GM18951 (cell line): ENCODE measurements at regions not wholly inside any gene's neighbourhood (a gene's known extent, or its start where the extent isn't known, plus 50 kb on each side); places are given as distances from the start of the nearest gene placed in this dataset.

Source experiments
- POLR2A ChIP-seq: IDR thresholded peaks from 4 replicates; pipeline ENCODE4 v1.6.1; 2011; ENCODE audit warnings: mild to moderate bottlenecking; ENCODE audit not compliant: insufficient read length, insufficient read depth; ENCODE audit errors: extremely low read depth
- in situ Hi-C: fragments of 300-500 bp; cut with MboI; formaldehyde crosslinking; loops from one replicate; pipeline ENCODE4 v1.12.0; 2022; ENCODE audit warnings: low sequenced_read_pairs, mixed read lengths, inconsistent platforms; ENCODE audit not compliant: unreplicated experiment

DNA sequence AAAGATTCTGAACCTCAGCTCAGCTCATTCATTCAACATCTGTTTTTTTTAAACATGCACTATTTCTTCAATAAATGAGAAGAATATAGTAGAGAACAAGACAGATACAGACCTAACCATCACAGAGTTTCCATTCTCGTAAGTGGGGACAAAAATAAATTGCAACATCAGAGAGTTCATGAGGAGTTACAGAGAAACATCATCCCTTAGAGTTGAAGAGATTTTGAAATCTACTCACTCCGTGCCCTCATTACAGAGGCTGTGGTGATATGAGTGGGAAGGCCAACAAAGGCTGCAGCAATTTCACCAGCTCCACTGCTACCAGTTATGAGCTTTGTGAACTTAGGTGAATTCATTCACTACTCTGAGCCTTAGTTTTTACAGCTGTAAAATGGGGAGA, 399.3 kb downstream of the BCL11A start:
- in situ Hi-C loops: no loop called here
- no peak for TF ChIP-seq POLR2A

GRCh38 chr2:60152226-60152833, 401.1 kb downstream of the BCL11A start:
- in situ Hi-C loops: no loop called here
- no peak for TF ChIP-seq POLR2A

- in situ Hi-C loops: no loop called here
- no peak for TF ChIP-seq POLR2A
Observed at GRCh38 chr2:60149176-60149575, 404.3 kb downstream of the BCL11A start.

DNA sequence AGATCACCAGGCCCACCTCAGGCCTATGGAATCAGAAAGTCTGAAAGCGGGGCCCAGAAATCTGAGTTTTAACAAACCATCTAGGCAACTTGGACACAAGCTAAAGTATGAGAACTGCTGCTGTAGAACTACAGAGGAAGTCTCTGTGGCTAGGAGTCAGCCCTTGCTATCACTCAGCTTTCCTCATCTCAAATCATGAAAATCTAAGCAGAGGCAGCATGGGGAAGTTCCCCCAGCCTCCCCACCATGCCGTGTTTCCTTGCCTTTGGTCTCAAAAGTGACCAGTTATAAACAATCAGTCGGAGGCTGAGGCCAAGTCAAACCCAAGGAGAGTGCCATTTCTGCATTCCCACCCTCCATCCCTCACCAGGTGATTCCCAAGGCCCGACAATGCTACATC, 404.7 kb downstream of the BCL11A start:
- TF ChIP-seq POLR2A: no peak
- in situ Hi-C loops: no loop called here

DNA sequence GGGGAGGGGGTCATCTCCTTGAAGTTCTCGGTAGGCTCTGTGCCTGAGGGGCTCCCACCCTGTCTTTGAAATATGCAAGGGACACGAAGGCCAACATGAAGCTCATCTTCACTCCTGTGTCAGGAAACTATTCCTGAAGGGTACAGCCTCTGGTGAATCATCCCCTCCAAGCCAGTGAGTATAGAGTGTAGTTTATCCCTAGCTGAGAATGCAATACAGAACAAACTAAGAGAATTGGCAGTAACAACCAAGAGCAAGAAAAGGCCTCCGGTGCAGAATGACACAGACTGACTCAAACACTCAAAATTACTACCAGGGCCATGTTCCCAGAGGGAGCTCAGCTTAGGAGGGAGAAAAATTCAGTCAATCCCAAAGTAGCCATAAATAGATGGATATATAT, 413.3 kb downstream of the BCL11A start:
- in situ Hi-C loops: no loop called here
- no peak for TF ChIP-seq POLR2A

- in situ Hi-C loops: no loop called here
- TF ChIP-seq POLR2A: no peak
Observed at GRCh38 chr2:60136913-60137312, 416.5 kb downstream of the BCL11A start.

- no peak for TF ChIP-seq POLR2A
- in situ Hi-C loops: no loop called here
Observed at GRCh38 chr2:60127191-60127590, 426.3 kb downstream of the BCL11A start.

- in situ Hi-C loops: no loop called here
- TF ChIP-seq POLR2A: no peak
Observed at GRCh38 chr2:60125611-60126426, 427.6 kb downstream of the BCL11A start.

DNA sequence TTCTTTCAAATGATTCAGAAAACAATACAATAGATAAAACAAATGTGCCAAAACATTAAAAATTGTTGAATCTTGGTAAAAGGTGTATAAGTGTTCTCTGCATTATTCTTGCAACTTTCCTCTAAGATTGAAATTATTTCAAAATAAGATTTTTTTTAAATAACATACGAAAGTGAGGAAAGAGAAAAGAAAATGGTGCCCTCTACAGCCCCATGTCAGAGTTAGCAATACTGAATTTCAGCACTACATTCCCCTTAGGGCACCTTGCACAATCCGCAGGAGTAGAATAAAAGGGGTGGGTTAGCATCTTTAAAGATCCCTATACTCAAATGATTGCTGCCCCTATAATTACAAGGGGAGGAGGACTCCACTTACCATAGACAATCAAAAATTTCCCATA, 433.7 kb downstream of the BCL11A start:
- in situ Hi-C loops: no loop called here
- no peak for TF ChIP-seq POLR2A

DNA sequence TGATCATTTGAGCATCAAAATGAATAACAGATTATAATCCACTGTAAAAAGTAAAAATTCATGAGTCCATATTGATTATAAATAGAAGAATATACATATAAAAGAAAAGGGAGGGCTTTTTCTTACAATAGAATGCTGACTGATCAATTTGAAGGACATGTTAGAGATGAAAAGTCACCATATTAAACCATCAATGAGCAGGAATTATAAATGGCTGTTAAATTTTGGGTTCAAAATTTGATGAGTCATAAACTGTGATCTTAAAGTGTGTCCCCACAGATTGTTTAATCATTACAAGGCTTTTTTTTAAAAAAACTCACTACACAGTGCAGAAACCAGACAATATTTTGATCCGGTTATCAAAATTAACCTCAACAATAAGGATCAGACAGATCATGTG, 434.5 kb downstream of the BCL11A start:
- no peak for TF ChIP-seq POLR2A
- in situ Hi-C loops: no loop called here

DNA sequence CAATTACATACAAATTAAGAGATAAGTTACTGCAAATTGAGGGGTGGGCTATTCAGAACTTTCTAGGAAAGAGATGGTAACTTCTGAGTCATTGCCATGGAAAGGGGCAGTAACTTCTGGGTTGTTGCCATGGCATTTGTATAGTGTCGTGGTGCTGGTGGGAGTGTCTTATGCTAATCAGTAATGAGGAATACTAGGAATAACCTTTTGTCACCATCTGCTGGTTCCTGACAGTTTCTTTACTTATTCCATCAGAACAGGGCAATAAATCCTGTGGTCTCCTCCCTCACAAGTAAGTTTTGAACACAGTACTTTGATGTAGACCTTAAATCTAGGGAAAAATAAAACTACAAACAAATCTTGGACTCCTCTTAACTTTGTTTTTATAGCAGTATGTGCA, 435.4 kb downstream of the BCL11A start:
- TF ChIP-seq POLR2A: no peak
- in situ Hi-C loops: no loop called here

DNA sequence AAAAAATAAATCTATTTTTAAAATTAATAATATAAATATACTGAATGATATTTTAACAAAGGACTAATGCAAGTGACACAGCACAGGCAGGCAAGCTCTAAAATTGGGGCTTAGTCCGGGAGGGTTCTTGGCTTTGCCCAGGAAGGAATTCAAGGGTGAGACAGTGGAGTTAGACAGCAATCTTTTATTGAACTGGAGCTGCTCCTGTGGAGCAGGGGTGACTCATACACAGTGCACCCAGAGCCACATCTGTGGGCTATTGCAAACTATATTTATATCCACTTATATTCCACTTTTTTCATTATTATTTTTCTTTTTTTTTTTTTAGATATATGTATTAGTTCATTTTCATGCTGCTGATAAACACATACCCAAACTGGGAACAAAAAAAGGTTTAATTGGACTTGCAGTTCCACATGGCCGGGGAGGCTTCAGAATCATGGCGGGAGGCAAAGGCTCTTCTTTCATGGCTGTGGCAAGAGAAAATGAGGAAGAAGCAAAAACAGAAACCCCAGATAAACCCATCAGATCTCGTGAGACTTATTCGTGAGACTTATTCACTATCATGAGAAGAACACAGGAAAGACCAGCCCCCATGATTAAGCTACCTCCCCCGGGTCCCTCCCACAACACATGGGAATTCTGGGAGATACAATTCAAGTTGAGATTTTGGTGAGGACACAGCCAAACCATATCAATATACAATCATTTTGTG, 437.1 kb downstream of the BCL11A start:
- TF ChIP-seq POLR2A: no peak
- in situ Hi-C loops: no loop called here

- in situ Hi-C loops: no loop called here
- TF ChIP-seq POLR2A: no peak
Observed at GRCh38 chr2:60109744-60110143, 443.7 kb downstream of the BCL11A start.
